ENCODE measurements at regions not wholly inside any gene's neighbourhood (a gene's known extent, or its start where the extent isn't known, plus 50 kb on each side); places are given as distances from the start of the nearest gene placed in this dataset.
"Not testable (repeated sequence)": the region's sequence is repeated elsewhere in the genome, so short reads cannot be mapped to it uniquely, and the experiment has no call there.

- DNase-seq (ENCODE audit: low read depth in 2 of 2), result no peak
Measured at GRCh38 chr10:64829888-64830412, 1308.7 kb downstream of the REEP3 start.

GRCh38 chr10:64830869-64831268 lies 1309.7 kb downstream of the REEP3 start:
- DNase-seq (ENCODE audit: low read depth in 2 of 2), result no peak

GRCh38 chr10:64840341-64840740 lies 1319.1 kb downstream of the REEP3 start:
- DNase-seq (ENCODE audit: low read depth in 2 of 2), result no peak

DNA sequence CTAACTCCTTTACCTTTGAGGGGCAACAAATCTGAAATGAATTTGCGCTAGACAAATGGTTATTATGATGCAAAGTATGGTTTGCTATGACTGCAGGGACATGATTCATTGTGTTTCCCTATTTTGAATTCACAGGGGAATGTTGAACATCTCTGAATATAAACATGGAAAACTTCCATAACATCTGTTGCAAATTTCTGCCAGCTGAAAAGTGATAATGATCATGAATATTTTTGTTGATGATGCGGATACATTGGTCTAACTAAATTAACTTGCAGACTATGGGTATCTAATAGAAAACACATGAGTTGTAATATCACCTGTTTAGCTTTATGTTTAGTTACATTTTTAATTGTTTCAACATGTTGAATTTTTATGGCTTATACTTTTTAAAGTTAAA lies 1325.5 kb downstream of the REEP3 start:
- no peak for DNase-seq (ENCODE audit: low read depth in 2 of 2)

DNA sequence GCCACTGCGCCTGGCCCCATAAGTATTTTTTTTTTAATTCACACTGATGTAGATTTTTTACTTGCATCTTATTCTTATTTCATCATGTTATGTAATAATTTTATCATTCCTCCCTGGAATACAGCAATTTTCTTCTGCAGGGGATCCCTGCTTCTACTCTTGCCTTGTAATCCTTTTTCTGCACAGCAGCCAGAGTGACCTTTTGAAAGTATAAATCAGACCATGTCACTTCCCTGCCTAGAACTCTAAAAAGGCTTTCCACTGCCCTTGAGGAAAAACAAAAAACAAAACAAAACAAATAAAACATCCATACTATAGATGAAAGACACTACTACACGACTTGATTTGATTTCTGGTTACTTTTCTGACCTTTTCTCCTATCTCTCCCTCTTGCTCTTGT lies 1334.7 kb downstream of the REEP3 start:
- DNase-seq (ENCODE audit: low read depth in 2 of 2), result no peak

DNA sequence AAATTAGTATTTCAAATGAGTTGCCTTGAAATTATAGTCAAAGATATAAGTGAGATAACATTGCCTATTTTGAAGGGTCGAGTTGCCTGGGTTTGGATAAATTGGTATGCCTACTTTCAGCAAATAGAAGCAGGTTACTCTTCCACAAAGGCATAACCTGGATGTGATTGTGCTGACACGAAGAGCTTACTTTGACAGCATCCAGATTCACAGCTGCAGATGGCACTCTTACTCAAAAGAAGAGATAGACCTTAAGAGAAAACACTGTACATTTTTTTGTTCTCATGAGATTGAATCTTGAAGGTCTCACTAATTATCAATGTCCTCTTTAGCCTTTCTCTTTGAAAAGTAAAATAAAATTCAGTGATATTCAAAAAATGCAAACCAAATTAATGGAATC lies 1338.7 kb downstream of the REEP3 start:
- no peak for DNase-seq (ENCODE audit: low read depth in 2 of 2)

DNA sequence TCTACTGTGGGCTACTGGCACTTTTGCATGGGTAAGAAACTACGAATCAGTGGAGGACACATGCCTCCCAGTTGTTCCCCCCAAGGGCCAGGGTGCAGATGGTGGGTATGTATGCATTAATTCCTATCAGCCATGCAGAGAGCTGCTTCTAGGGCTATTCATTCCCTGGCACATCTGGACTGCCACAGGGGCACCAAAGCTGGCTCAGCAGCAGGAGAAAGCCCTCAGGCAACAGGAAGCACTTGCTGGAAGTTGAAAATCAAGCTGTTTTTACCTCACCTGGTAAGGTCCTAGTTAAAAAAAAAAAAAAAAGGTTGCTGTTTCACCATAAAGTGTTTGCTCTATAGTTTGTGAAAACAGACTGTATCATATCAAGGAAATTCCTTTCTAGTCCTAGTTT lies 1342.6 kb downstream of the REEP3 start:
- no peak for DNase-seq (ENCODE audit: low read depth in 2 of 2)

- no peak for DNase-seq (ENCODE audit: low read depth in 2 of 2)
Measured at GRCh38 chr10:64867501-64867962, 1346.3 kb downstream of the REEP3 start.

GRCh38 chr10:64873088-64873487 lies 1351.9 kb downstream of the REEP3 start:
- no peak for DNase-seq (ENCODE audit: low read depth in 2 of 2)

GRCh38 chr10:64873959-64874358 lies 1352.8 kb downstream of the REEP3 start:
- DNase-seq (ENCODE audit: low read depth in 2 of 2), result no peak

DNA sequence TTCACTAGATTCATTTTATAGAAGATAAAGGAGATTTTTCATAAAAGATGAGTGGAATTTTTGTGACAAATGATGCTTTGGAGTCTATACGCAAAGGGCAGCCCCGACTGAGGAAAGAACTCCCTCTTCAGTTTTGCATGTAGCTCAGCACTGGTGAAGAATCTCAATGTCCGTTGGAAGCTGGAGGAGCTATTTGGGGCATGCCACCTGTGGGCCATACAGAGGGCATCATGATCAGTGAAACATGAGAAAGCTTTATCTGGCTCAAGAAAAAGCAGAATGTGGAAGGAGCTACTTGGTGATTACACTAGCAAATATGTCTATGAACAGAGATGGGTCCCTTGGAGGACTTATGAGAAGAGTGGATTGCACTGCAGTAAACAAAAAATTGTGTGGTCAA lies 1359.3 kb downstream of the REEP3 start:
- no peak for DNase-seq (ENCODE audit: low read depth in 2 of 2)

GRCh38 chr10:64881257-64881656 lies 1360.1 kb downstream of the REEP3 start:
- DNase-seq (ENCODE audit: low read depth in 2 of 2), result no peak

- no peak for DNase-seq (ENCODE audit: low read depth in 2 of 2)
Measured at GRCh38 chr10:64896582-64896981, 1375.4 kb downstream of the REEP3 start.

DNA sequence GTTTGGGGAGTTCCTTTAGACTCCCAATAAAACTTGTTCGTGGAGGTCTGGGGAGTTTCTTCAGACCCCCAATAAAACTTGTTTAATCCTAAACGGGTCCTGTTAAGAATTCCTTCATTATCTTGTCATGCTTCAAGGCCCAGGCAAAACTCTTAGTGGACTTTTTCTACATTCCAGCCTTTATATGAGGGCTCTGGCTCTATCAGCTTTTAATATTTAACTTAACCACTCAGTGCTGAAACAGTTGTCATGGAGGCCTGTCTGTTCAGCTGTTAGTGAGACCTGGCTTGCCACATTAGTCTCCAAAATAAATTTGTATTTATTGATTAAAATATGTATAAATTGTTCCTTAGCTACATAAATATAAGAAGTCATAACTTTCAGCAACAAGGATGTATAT lies 1385.1 kb downstream of the REEP3 start:
- DNase-seq (ENCODE audit: low read depth in 2 of 2), result not testable (repeated sequence)

- DNase-seq (ENCODE audit: low read depth in 2 of 2), result not testable (repeated sequence)
Measured at GRCh38 chr10:64924306-64924705, 1403.1 kb downstream of the REEP3 start.

- DNase-seq (ENCODE audit: low read depth in 2 of 2), result no peak
Measured at GRCh38 chr10:64952042-64952441, 1430.8 kb downstream of the REEP3 start.

- DNase-seq (ENCODE audit: low read depth in 2 of 2), result no peak
Measured at GRCh38 chr10:64956441-64956840, 1435.2 kb downstream of the REEP3 start.

GRCh38 chr10:64959116-64959515 lies 1437.9 kb downstream of the REEP3 start:
- DNase-seq (ENCODE audit: low read depth in 2 of 2), result no peak

- DNase-seq (ENCODE audit: low read depth in 2 of 2), result no peak
Measured at GRCh38 chr10:64959883-64960282, 1438.7 kb downstream of the REEP3 start.

DNA sequence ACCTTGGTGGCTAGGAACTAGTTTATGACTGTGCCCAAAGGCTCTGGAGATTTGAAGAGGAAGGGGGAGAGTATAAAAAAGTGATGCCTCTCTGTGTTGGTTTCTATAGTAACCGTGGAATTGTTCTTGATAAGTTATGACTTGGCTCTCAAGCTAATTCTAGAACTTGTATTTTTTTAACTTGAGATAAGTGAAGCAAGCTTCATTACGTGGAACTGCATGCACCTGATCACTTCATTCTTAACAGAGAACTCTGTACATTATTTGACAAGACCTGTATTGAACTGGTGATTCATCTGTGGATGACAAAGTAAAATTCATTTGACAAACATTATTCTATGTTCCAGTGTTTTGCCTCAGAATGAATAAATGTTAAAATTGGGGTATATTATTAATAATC lies 1452.2 kb downstream of the REEP3 start:
- DNase-seq (ENCODE audit: low read depth in 2 of 2), result no peak

- no peak for DNase-seq (ENCODE audit: low read depth in 2 of 2)
Measured at GRCh38 chr10:64976150-64976549, 1454.9 kb downstream of the REEP3 start.

- DNase-seq (ENCODE audit: low read depth in 2 of 2), result no peak
Measured at GRCh38 chr10:64977915-64978314, 1456.7 kb downstream of the REEP3 start.

DNA sequence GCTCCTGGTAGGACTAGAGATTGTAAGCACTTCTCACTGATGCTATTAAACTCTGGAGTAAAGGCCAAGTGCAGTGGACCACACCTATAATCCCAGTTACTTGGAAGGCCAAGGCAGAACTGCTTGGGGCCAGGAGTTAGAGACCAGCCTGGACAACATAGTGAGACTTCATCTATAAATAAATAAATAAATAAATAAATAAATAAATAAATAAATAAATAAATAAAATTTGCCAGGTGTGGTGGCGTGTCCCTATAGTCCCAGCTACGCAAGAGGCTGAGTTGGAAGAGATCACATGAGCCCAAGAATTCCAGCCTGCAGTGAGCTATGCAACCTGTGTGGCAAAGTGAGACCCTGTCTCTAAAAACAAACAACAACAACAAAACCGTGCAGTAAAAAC lies 1475.7 kb downstream of the REEP3 start:
- no peak for DNase-seq (ENCODE audit: low read depth in 2 of 2)

- no peak for DNase-seq (ENCODE audit: low read depth in 2 of 2)
Measured at GRCh38 chr10:65010845-65011244, 1489.6 kb downstream of the REEP3 start.
